GM12873 (cell line): ENCODE measurements at regions not wholly inside any gene's neighbourhood (a gene's known extent, or its start where the extent isn't known, plus 50 kb on each side); places are given as distances from the start of the nearest gene placed in this dataset.

Experiments used
- CTCF ChIP-seq: IDR thresholded peaks from 2 replicates; pipeline ENCODE4 v1.5.1; 2012; ENCODE audit warnings: low read depth, mild to moderate bottlenecking, moderate library complexity, low read length, control low read depth; ENCODE audit not compliant: insufficient read depth; ENCODE audit errors: missing control alignments

- no peak for TF ChIP-seq CTCF
Measured at GRCh38 chr11:97454988-97455387, 1065.2 kb downstream of the JRKL start.

- no peak for TF ChIP-seq CTCF
Measured at GRCh38 chr11:97460091-97460490, 1070.3 kb downstream of the JRKL start.

GRCh38 chr11:97461044-97461880 lies 1071.4 kb downstream of the JRKL start:
- no peak for TF ChIP-seq CTCF

GRCh38 chr11:97461934-97462333 lies 1072.1 kb downstream of the JRKL start:
- no peak for TF ChIP-seq CTCF

- no peak for TF ChIP-seq CTCF
Measured at GRCh38 chr11:97463891-97464290, 1074.1 kb downstream of the JRKL start.

GRCh38 chr11:97471480-97471879 lies 1081.7 kb downstream of the JRKL start:
- TF ChIP-seq CTCF = no peak

GRCh38 chr11:97487387-97487786 lies 1097.6 kb downstream of the JRKL start:
- no peak for TF ChIP-seq CTCF

- TF ChIP-seq CTCF = no peak
Measured at GRCh38 chr11:97498891-97499290, 1109.1 kb downstream of the JRKL start.
